B cell (primary cell): ENCODE measurements at regions not wholly inside any gene's neighbourhood (a gene's known extent, or its start where the extent isn't known, plus 50 kb on each side); places are given as distances from the start of the nearest gene placed in this dataset.

Experiments
- EZH2 ChIP-seq: IDR thresholded peaks from 2 replicates; pipeline ENCODE4 v1.6.1; 2012; ENCODE audit warnings: borderline replicate concordance, low read depth, mild to moderate bottlenecking, moderate library complexity, low read length; ENCODE audit not compliant: insufficient read depth, poor library complexity, severe bottlenecking
- TF ChIP-seq, protein P1 (sequence below): fragments of 200-600 bp; IDR thresholded peaks from one replicate; pipeline ENCODE4 v1.8.0; 2022; ENCODE audit warnings: antibody characterized with exemption, mild to moderate bottlenecking

- TF ChIP-seq, protein P1, sequence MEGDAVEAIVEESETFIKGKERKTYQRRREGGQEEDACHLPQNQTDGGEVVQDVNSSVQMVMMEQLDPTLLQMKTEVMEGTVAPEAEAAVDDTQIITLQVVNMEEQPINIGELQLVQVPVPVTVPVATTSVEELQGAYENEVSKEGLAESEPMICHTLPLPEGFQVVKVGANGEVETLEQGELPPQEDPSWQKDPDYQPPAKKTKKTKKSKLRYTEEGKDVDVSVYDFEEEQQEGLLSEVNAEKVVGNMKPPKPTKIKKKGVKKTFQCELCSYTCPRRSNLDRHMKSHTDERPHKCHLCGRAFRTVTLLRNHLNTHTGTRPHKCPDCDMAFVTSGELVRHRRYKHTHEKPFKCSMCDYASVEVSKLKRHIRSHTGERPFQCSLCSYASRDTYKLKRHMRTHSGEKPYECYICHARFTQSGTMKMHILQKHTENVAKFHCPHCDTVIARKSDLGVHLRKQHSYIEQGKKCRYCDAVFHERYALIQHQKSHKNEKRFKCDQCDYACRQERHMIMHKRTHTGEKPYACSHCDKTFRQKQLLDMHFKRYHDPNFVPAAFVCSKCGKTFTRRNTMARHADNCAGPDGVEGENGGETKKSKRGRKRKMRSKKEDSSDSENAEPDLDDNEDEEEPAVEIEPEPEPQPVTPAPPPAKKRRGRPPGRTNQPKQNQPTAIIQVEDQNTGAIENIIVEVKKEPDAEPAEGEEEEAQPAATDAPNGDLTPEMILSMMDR: no peak
- no peak for TF ChIP-seq EZH2
These were observed 95.2 kb upstream of the GULP1 start for GRCh38 chr2:188196343-188197008.
